HG02571 (cell line): ENCODE measurements at regions not wholly inside any gene's neighbourhood (a gene's known extent, or its start where the extent isn't known, plus 50 kb on each side); places are given as distances from the start of the nearest gene placed in this dataset.
"Not testable (repeated sequence)": the region's sequence is repeated elsewhere in the genome, so short reads cannot be mapped to it uniquely, and the experiment has no call there.

Experiments
- ATAC-seq: cut with Tn5 transposase; IDR thresholded peaks from one replicate; pipeline ENCODE4 v1.9.1; 2021; ENCODE audit warnings: mild to moderate bottlenecking, moderate library complexity; ENCODE audit not compliant: unreplicated experiment

- no peak for ATAC-seq
These were observed 878.9 kb downstream of the TYW1 start for GRCh38 chr7:67875558-67875957.

- ATAC-seq: no peak
These were observed 882.2 kb downstream of the TYW1 start for GRCh38 chr7:67878808-67879207.

GRCh38 chr7:67882843-67883242 is 886.2 kb downstream of the TYW1 start:
- no peak for ATAC-seq

GRCh38 chr7:67890316-67890715 is 893.7 kb downstream of the TYW1 start:
- ATAC-seq: no peak

GRCh38 chr7:67894746-67895145 is 898.1 kb downstream of the TYW1 start:
- no peak for ATAC-seq

GRCh38 chr7:67896721-67897120 is 900.1 kb downstream of the TYW1 start:
- no peak for ATAC-seq

- no peak for ATAC-seq
These were observed 903.8 kb downstream of the TYW1 start for GRCh38 chr7:67900456-67900855.

- ATAC-seq: no peak
These were observed 905.3 kb downstream of the TYW1 start for GRCh38 chr7:67901808-67902480.

- ATAC-seq: no peak
These were observed 911.2 kb downstream of the TYW1 start for GRCh38 chr7:67907792-67908191.

GRCh38 chr7:67912437-67912836 is 915.8 kb downstream of the TYW1 start:
- no peak for ATAC-seq

- ATAC-seq: no peak
These were observed 917.0 kb downstream of the TYW1 start for GRCh38 chr7:67913604-67914003.

- ATAC-seq: not testable (repeated sequence)
These were observed 919.5 kb downstream of the TYW1 start for GRCh38 chr7:67916111-67916510.

GRCh38 chr7:67916571-67917436 is 920.2 kb downstream of the TYW1 start:
- no peak for ATAC-seq

- ATAC-seq: no peak
These were observed 920.8 kb downstream of the TYW1 start for GRCh38 chr7:67917437-67917755.

- ATAC-seq: no peak
These were observed 921.5 kb downstream of the TYW1 start for GRCh38 chr7:67918158-67918557.

GRCh38 chr7:67923286-67923685 is 926.7 kb downstream of the TYW1 start:
- no peak for ATAC-seq

- no peak for ATAC-seq
These were observed 931.5 kb downstream of the TYW1 start for GRCh38 chr7:67928141-67928540.

GRCh38 chr7:67936447-67936846 is 939.8 kb downstream of the TYW1 start:
- ATAC-seq: not testable (repeated sequence)

- ATAC-seq: no peak
These were observed 943.8 kb downstream of the TYW1 start for GRCh38 chr7:67940400-67940799.

GRCh38 chr7:67947191-67947590 is 950.6 kb downstream of the TYW1 start:
- ATAC-seq: no peak

- no peak for ATAC-seq
These were observed 951.0 kb downstream of the TYW1 start for GRCh38 chr7:67947646-67948045.

- ATAC-seq: no peak
These were observed 953.9 kb downstream of the TYW1 start for GRCh38 chr7:67950321-67951083.
